SU-DHL-6 (cell line): ENCODE measurements at regions not wholly inside any gene's neighbourhood (a gene's known extent, or its start where the extent isn't known, plus 50 kb on each side); places are given as distances from the start of the nearest gene placed in this dataset.

Source experiments
- CTCF ChIP-seq: fragments of 200-600 bp; sonication (generic); IDR thresholded peaks from one replicate; pipeline ENCODE4 v1.5.1; 2017; ENCODE audit warnings: antibody characterized with exemption, mild to moderate bottlenecking, low read length, moderate library complexity; ENCODE audit not compliant: insufficient read depth, poor library complexity, severe bottlenecking
- EZH2phosphoT487 ChIP-seq: fragments of 200-600 bp; sonication (generic), shearing (Covaris generic); conservative IDR thresholded peaks from 2 replicates; pipeline ENCODE4 v1.6.1; 2018; ENCODE audit warnings: mild to moderate bottlenecking, antibody characterized with exemption, low read length, moderate library complexity, mixed read lengths

- no peak for TF ChIP-seq CTCF
- TF ChIP-seq EZH2phosphoT487, result no peak
These were observed 186.3 kb downstream of the HAUS1 start for GRCh38 chr18:46290440-46291020.
